ENCODE measurements at regions not wholly inside any gene's neighbourhood (a gene's known extent, or its start where the extent isn't known, plus 50 kb on each side); places are given as distances from the start of the nearest gene placed in this dataset.

- no peak for DNase-seq
These were observed 101.2 kb upstream of the F3 start for GRCh38 chr1:94642617-94643321.

GRCh38 chr1:94641990-94642389 is 100.4 kb upstream of the F3 start:
- no peak for DNase-seq

- no peak for DNase-seq
These were observed 98.6 kb upstream of the F3 start for GRCh38 chr1:94640125-94640524.

GRCh38 chr1:94637121-94637520 is 95.6 kb upstream of the F3 start:
- DNase-seq = no peak

GRCh38 chr1:94636624-94637023 is 95.1 kb upstream of the F3 start:
- DNase-seq = no peak

- DNase-seq = no peak
These were observed 94.5 kb upstream of the F3 start for GRCh38 chr1:94636100-94636499.

GRCh38 chr1:94634977-94635416 is 93.4 kb upstream of the F3 start:
- DNase-seq = no peak

- no peak for DNase-seq
These were observed 91.5 kb upstream of the F3 start for GRCh38 chr1:94633051-94633450.

GRCh38 chr1:94629259-94630181 is 88.0 kb upstream of the F3 start:
- no peak for DNase-seq

GRCh38 chr1:94628499-94628843 is 86.9 kb upstream of the F3 start:
- DNase-seq = no peak

GRCh38 chr1:94627771-94628498 is 86.4 kb upstream of the F3 start:
- DNase-seq = no peak

- no peak for DNase-seq
These were observed 82.6 kb upstream of the F3 start for GRCh38 chr1:94624203-94624602.

GRCh38 chr1:94623560-94624148 is 82.1 kb upstream of the F3 start:
- no peak for DNase-seq

- DNase-seq = no peak
These were observed 81.2 kb upstream of the F3 start for GRCh38 chr1:94622757-94623156.

GRCh38 chr1:94621802-94622201 is 80.2 kb upstream of the F3 start:
- DNase-seq = no peak

GRCh38 chr1:94621395-94621794 is 79.8 kb upstream of the F3 start:
- DNase-seq = no peak

- DNase-seq = peak in 1 of 2 experiments; percentile 50
These were observed 78.9 kb upstream of the F3 start for GRCh38 chr1:94620345-94621031.

- DNase-seq = peak; percentile 30 to 36
These were observed 78.2 kb upstream of the F3 start for GRCh38 chr1:94619731-94620130.

- DNase-seq = no peak
These were observed 76.6 kb upstream of the F3 start for GRCh38 chr1:94617957-94618739.

GRCh38 chr1:94617134-94617805 is 75.7 kb upstream of the F3 start:
- no peak for DNase-seq

- DNase-seq = no peak
These were observed 74.9 kb upstream of the F3 start for GRCh38 chr1:94616506-94616905.
